GM12878 (cell line): ENCODE measurements at regions not wholly inside any gene's neighbourhood (a gene's known extent, or its start where the extent isn't known, plus 50 kb on each side); places are given as distances from the start of the nearest gene placed in this dataset.

Experiments used
- ATAC-seq: fragments of 200-7000 bp; cut with Tn5 transposase; 3 replicates; pipeline ENCODE4 v1.9.1; 2020; ENCODE audit warnings: mild to moderate bottlenecking, moderate library complexity
- BruUV-seq: library from RNA; stranded (reverse); fragments of 400-500 nt; replicated peaks from 2 replicates; lab custom pipeline; 2021; lab: Mats Ljungman, UMichigan
- CTCF ChIA-PET: fragments of 300-600 bp; sonication (Branson Sonifier 250); formaldehyde crosslinking; extraction: SDS; loops from one replicate; lab custom pipeline; 2021; ENCODE audit warnings: inconsistent platforms; lab: Yijun Ruan, JAX
- POLR2A ChIA-PET: fragments of 350-600 bp; formaldehyde crosslinking; extraction: SDS; loops from one replicate; lab custom pipeline; 2021; ENCODE audit warnings: inconsistent platforms; lab: Charles Lee
- RAD21 ChIA-PET: fragments of 300-600 bp; sonication (Branson Sonifier 250); formaldehyde crosslinking; loops from one replicate; lab custom pipeline; 2023; ENCODE audit warnings: antibody characterized with exemption; ENCODE audit not compliant: unreplicated experiment; lab: Charles Lee
- SMC1A ChIA-PET: fragments of 300-600 bp; sonication (Branson Sonifier 250); formaldehyde crosslinking; loops from one replicate; lab custom pipeline; 2023; ENCODE audit not compliant: unreplicated experiment, uncharacterized antibody; lab: Charles Lee
- DNase-seq: peaks from one replicate; pipeline ENCODE4 v3.0.0-alpha.2; 2011; ENCODE audit warnings: low read depth, low spot score
- FAIRE-seq: peaks from 3 replicates; lab custom pipeline; 2011; peaks lifted over from hg19 to GRCh38; lab: Jason Lieb, UNC
- H2AFZ ChIP-seq: 2 replicates; pipeline ENCODE4 v1.6.0; 2011; ENCODE audit warnings: low read depth, low read length, control low read depth; ENCODE audit not compliant: control insufficient read depth
- H3K27ac ChIP-seq: 2 replicates; pipeline ENCODE4 v1.5.1; 2011; ENCODE audit warnings: control low read depth; ENCODE audit not compliant: control insufficient read depth, insufficient read depth
- H3K27me3 ChIP-seq, 2 experiments: replicated peaks in 1 of 2; 2 replicates each; pipeline versions ENCODE4 v1.6.0 to v1.6.1; 2011; ENCODE audit warnings: low read length in 1 of 2; ENCODE audit not compliant: control insufficient read depth in 2 of 2, insufficient read depth in 2 of 2
- H3K36me3 ChIP-seq, 2 experiments: 2 replicates each; pipeline ENCODE4 v1.5.1; 2011; ENCODE audit warnings: low read length in 1 of 2; ENCODE audit not compliant: control insufficient read depth in 2 of 2, insufficient read depth in 2 of 2
- H3K4me1 ChIP-seq: 2 replicates; pipeline ENCODE4 v1.6.1; 2011; ENCODE audit warnings: mild to moderate bottlenecking, low read length, moderate library complexity, mixed read lengths; ENCODE audit not compliant: control insufficient read depth, insufficient read depth
- H3K4me2 ChIP-seq: 2 replicates; pipeline ENCODE4 v1.6.0; 2011; ENCODE audit warnings: control low read depth; ENCODE audit not compliant: control insufficient read depth, insufficient read depth
- H3K4me3 ChIP-seq: fragments of 200-600 bp; sonication (generic); 2 replicates; pipeline ENCODE4 v1.5.1; 2016
- H3K79me2 ChIP-seq: 2 replicates; pipeline ENCODE4 v1.6.0; 2011; ENCODE audit warnings: low read length; ENCODE audit not compliant: control insufficient read depth, insufficient read depth
- H3K9ac ChIP-seq: 2 replicates; pipeline ENCODE4 v1.8.0; 2011; ENCODE audit warnings: low read length, control low read depth, mixed read lengths; ENCODE audit not compliant: control insufficient read depth, insufficient read depth
- H3K9me3 ChIP-seq: replicated peaks from 3 replicates; pipeline ENCODE4 v1.5.1; 2011; ENCODE audit warnings: mild to moderate bottlenecking, low read length; ENCODE audit not compliant: control insufficient read depth, insufficient read depth
- H4K20me1 ChIP-seq: 2 replicates; pipeline ENCODE4 v1.6.0; 2011; ENCODE audit not compliant: control insufficient read depth, insufficient read depth
- E2F8 ChIP-seq: fragments of 450-650 bp; IDR thresholded peaks from 2 replicates; pipeline ENCODE4 v1.6.1; 2018; ENCODE audit warnings: mild to moderate bottlenecking, low read depth, moderate library complexity; ENCODE audit not compliant: partially characterized antibody
- ESRRA ChIP-seq: IDR thresholded peaks from 2 replicates; pipeline ENCODE4 v1.6.1; 2012; ENCODE audit warnings: mild to moderate bottlenecking, low read length, improper control_type of control experiment
- HDAC6 ChIP-seq: fragments of 200-600 bp; sonication (generic); IDR thresholded peaks from one replicate; pipeline ENCODE4 v1.8.0; 2017; ENCODE audit warnings: antibody characterized with exemption; ENCODE audit not compliant: unreplicated experiment
- POU2F2 ChIP-seq: IDR thresholded peaks from 3 replicates; pipeline ENCODE4 v1.6.1; 2011; ENCODE audit warnings: low read depth, mild to moderate bottlenecking, low read length, borderline replicate concordance
- SMAD1 ChIP-seq: fragments of 450-650 bp; IDR thresholded peaks from 2 replicates; pipeline ENCODE4 v1.6.1; 2018; ENCODE audit warnings: mild to moderate bottlenecking, low read depth; ENCODE audit not compliant: partially characterized antibody
- SMC3 ChIP-seq: IDR thresholded peaks from 2 replicates; pipeline ENCODE4 v1.6.1; 2011; ENCODE audit warnings: low read length, improper control_type of control experiment, borderline replicate concordance
- TAF1 ChIP-seq: IDR thresholded peaks from 2 replicates; pipeline ENCODE4 v1.6.1; 2011; ENCODE audit warnings: mild to moderate bottlenecking, low read depth, low read length, borderline replicate concordance
- TCF7 ChIP-seq: IDR thresholded peaks from 2 replicates; pipeline ENCODE4 v1.6.1; 2014; ENCODE audit warnings: antibody characterized with exemption, borderline replicate concordance
- WGBS: methylation state at CpG from one replicate; pipeline ENCODE4 v1.1.6; 2016; ENCODE audit warnings: low lambda C conversion rate; ENCODE audit not compliant: insufficient replicate concordance, insufficient coverage; ENCODE audit errors: missing lambda C conversion rate; 5-methylcytosine and 5-hydroxymethylcytosine counted together
- in situ Hi-C: fragments of 300-500 bp; cut with MboI; formaldehyde crosslinking; loops from 9 replicates; pipeline ENCODE4 v1.14.3; 2018; ENCODE audit warnings: mixed read lengths
- intact Hi-C: fragments of 100-400 bp; cut with micrococcal nuclease; formaldehyde crosslinking; loops from one replicate; pipeline ENCODE4 v1.14.2; 2022; ENCODE audit not compliant: unreplicated experiment

GRCh38 chr4:147068564-147068963 lies 122.9 kb upstream of the TTC29 start (continued):
- no peak for TF ChIP-seq E2F8
- TF ChIP-seq SMC3 = no peak
- no peak for TF ChIP-seq SMAD1
- TF ChIP-seq POU2F2 = no peak
- TF ChIP-seq, all 136 proteins: peak for 0

- CTCF ChIA-PET = no interaction called here
- no TSS peak for BruUV-seq
- no peak for DNase-seq
- WGBS = 36% methylated on average over 6 of the region's 6 CpGs
- TF ChIP-seq TCF7 (no peak), TAF1 (no peak), ESRRA (no peak), HDAC6 (no peak)
- H2AFZ ChIP-seq = no peak overlapping the region
- no peak overlapping the region for H3K4me3 ChIP-seq
- H3K36me3 ChIP-seq = no peaks in the 10 kb centered on the region
- POLR2A ChIA-PET = no interaction called here
- H3K9me3 ChIP-seq = no peaks in the 10 kb centered on the region; the same call in 2 of the 3 replicates
- no peaks in the 10 kb centered on the region for H3K79me2 ChIP-seq
- SMC1A ChIA-PET = no interaction called here
- no peak overlapping the region for H3K4me2 ChIP-seq
- no peaks in the 10 kb centered on the region for H4K20me1 ChIP-seq
- H3K27me3 ChIP-seq = no peaks in the 10 kb centered on the region
- intact Hi-C loops (no loop called here), in situ Hi-C loops (no loop called here)
- H3K4me1 ChIP-seq = no peaks in the 10 kb centered on the region
- H3K27ac ChIP-seq = no peak overlapping the region
- no peak overlapping the region for H3K9ac ChIP-seq
- RAD21 ChIA-PET = no interaction called here
- ATAC-seq = no peak
- no peak for FAIRE-seq
These were observed 125.6 kb upstream of the TTC29 start for GRCh38 chr4:147071209-147071740.
